NCI-H2196 (cell line): ENCODE measurements at regions not wholly inside any gene's neighbourhood (a gene's known extent, or its start where the extent isn't known, plus 50 kb on each side); places are given as distances from the start of the nearest gene placed in this dataset.

Experiments used
- DNase-seq: peaks from one replicate; lab custom pipeline; 2025; ENCODE audit not compliant: unreplicated experiment; lab: John Stamatoyannopoulos, UW

DNA sequence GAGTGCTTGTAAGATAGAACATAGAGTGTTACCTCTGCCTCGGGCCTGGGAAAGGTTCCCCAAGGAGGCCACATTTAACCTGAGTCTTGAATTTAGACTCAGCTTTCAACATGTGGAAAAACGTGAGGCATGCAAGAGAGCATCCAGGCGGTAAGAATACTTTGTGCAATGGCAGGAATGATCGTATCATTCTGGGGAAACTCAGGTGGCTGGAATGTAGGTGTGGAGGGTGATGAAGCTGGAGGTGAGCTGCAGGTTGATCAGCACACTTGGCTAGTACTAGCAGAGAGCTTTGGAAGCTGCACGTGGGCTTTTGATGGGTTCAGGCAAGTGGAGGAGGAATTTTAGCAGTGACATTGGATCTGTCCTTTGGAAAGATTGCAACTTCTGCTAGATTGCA is 270.3 kb upstream of the RAG2 start:
- no peak for DNase-seq

DNA sequence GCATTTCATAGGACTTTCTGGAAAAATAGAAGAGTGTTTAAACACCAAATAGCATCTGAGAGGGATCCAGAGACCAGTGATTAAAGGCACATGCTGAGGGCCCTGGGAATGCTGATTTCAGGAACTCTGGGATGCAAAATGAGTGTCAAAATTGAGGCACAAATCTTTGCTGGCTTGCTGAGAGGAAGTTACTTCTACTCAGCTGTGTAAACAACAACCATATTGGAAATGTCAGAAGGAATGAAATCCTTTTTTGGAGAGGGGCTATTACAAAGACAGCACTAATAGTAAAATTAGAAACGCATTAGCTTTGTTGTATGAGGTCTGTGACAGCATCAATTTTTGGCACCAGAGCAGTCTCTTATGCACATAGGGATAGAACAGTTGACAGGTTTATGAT is 267.8 kb upstream of the RAG2 start:
- no peak for DNase-seq

DNA sequence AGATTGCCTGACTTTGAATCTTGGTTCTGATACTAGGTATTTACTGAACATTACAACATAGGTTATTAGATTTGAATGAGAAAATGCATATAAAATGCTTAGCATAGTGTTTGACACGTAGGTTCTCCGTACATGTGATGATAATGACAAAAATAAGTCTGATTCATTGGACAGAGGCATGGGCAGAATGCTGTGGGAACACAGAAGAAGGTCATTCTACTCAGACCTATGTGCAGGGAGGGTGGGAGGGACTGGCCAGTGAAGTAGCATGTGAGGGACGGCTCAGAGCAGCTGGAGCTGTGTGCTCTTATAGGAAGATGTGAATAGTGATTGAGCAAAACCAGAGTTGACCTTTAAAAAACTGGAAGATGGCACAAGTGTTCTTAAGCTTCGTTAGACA is 256.8 kb upstream of the RAG2 start:
- no peak for DNase-seq

DNA sequence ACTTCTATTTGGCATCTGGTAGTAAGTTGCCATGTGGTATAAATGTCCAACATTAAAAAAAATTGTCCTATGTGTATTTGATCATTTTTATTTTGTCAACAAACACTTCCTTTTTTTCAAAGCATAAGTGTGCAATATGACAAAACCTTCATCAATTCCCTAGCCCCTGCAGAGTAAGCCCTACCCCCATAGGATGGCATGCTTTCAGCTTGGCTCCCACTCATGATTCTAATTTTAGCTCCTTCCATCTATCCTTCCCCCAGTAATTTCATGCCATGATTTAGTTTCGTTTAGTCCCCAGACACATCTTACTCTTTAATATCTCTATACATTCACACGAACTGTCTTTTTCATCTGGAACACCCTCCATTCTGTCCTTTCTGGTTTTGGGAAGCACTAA is 250.6 kb upstream of the RAG2 start:
- no peak for DNase-seq

DNA sequence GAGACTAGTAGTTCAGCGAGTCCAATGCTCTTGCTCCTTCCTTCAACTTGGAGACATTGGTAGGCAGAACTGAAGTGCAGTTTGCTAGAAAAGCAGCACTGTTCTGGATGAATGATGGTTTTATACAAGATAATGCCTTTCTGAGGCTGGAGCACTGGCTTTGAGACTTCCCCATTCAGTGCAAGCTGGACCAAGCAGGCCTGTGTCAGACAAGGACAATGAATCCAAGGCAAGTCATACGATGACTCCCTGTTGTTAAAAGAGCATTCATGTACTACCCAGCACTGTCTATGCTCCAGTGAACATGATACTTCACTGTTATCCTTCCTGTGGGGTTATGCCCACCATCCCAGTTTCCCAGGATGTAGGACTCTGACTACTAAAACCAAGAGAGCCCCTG is 242.3 kb upstream of the RAG2 start:
- no peak for DNase-seq

DNA sequence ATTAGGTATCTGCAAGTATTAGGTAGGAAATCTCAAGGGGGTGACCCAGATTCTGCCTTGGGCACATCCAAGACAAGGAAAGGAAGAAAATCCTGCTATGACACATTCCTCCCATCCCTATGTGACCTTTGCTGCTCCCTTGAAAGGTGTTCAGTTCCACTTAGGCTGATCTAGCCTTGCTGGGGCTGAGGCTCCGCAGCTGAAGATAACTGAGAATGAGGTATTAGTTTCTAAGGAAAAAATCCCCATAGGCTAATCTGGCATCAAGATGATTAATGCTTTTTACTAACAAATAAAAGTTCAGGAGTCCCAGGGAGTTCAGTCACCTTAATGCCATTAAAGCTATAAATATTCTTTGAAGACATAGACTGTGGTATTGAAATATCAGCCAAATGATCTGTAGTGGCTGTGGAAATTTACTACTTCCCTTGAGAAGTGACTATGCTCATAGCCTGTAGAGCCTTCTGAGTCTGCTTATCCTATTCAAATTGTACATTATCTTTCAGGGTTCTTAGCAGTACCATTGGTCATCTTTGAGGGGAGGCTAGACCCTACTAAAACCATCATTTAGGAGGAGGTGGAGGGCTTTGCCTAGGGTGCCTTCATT is 239.9 kb upstream of the RAG2 start:
- DNase-seq = no peak

DNA sequence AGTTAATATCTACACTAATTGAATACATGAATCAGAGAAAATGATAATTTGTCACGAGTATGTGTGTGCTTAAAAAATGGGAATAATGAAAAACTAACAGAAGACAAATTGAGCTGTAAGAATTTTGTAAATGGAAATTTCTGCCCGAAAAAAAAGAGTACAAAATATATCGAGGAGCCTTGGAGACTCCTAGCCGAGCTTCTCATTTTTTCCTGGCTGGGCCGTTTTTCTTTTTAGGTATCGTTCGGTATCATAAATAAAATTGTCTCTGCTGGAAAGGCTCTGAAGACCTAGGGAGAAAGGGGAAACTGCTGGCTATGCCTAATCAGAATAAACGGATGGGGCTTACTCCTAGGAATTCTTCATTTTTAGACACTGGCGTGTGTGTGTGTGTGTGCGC is 227.2 kb upstream of the RAG2 start:
- DNase-seq = no peak

DNA sequence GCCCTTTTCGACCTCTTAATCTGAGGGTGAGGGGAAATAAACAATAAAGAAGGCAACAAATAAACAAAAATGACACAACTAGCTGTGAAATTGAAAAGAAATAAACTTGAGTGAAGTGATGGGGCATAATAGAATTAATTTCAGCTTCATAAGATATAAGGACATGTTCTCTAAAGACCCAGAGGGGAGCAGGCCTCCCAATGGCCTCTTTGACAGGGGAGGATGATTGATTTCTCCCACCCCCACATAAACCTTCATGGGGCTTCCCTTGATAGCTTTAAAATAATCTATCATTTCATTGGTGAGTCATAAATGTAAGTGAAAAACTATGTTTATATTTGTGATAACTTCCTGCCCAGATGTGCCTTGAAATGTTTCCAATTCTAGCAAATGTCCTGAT is 226.3 kb upstream of the RAG2 start:
- no peak for DNase-seq

DNA sequence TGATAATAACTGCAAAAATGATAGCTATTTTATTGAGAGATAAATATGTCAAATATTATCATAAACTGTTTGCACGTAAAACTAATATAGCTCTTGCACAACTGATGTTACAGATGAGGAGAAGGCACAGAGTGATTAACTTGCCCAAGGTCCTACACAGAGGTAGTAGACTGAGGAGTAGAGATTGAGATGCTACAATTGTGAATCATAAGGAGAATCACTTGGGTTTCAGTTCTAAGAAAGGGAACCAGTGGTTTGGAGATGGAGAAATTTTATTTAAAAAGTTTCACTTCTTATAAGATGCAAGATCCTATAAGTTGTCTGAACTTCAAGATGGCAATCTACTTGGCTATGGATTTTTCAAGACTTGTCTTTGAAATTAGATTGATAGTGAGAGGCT is 224.8 kb upstream of the RAG2 start:
- no peak for DNase-seq

DNA sequence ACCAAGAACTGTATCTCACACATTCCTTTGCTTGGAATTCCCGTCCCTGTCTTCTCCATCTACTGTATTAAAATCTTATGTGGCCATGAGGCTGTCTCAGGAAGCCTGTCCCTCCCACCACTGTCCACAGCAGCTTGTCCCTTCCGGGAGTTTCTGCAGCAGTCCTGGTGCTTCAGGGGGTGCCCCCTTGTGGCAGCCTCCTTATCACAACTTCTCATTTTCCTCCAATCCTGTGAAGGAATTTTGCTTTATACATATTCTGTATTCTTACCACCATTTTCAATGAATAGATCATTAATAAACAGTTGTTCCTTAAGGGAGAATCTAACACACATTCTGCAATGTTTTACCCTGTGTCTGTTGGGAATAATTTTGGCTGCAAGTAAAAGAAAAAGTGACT is 220.4 kb upstream of the RAG2 start:
- no peak for DNase-seq

DNA sequence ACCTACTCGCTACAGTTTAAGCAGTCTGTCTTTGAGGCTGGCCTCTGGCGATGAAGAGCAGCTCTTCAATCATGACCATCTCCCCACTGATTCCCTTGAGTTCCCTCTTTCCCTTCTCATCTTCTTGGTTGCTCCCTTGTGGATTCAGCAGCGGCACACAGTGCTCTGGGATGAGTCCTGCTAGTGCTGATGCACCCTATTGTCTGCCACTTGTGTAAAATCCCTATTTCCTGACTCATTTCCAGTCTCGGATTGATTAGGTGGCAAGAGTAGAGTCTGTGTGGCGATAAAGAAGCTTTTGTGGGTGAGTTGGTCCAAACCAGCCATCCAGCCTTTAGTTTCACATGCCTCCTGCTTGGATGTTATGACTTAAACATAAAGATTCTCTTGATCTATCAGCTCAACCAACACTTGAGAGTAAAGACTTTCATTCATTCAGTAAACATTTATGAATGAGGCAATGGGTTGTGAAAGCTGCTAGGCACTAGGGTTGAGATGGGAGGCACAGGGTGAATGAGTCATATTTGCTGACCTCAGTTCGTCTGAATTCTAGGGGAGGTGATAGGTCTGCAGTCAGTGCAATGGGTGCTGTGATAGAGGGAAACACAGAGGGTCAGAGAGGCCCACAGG is 219.4 kb upstream of the RAG2 start:
- DNase-seq = no peak

DNA sequence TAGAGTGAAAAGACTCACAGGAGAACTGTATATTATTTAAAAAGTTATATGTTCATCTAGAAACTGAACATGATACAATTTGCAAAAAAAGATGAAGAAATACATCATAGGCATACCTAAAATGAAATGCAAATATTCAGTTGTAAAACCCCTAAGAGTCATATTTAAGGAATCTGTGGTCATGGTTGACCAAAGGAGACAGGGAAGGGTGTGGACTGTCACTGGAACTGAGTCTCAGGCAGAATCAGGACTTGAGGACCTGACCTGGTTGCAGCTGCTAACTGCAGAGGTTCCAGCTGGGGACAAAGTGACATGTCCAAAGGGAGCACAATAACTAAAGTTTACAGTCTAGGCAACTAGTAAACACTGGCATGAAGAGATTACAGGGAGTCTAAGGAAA is 211.3 kb upstream of the RAG2 start:
- no peak for DNase-seq

DNA sequence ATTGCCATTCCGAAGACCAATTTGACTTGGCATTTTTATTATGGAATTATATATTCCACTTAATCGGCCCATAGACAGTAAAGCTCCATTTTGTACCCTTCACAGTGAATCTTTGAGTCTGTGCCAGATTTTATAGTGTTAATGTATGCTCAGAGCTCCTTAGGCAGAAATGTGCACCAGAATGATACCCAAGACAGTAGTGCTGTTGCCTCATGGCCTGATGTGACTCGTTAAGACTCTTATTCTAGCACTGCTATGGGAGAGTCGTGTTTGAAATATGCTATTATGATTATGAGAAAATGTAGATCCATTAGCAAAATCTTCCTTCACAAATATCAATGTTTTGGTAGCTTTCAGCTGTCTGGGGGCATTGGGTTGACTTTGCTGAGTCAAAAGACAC is 209.8 kb upstream of the RAG2 start:
- no peak for DNase-seq

DNA sequence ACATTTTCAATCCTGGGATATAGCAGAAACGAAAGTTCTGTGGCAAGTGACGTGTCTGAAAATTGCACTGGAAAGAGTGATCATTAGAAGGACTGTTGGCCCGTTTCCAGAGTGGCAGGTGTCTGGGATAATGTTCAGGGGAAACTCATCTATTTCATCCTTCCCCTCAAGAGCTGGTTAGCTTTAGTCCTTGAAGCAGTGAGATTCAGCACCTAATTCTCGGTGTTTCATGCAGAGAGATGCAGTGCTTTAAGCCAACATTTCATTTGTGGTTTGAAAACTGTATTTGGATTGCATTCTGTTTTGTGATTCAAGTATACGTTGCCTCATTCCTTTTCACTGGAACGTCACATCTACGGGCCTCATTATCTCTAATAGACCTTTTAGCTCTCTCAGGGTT is 205.0 kb upstream of the RAG2 start:
- no peak for DNase-seq

DNA sequence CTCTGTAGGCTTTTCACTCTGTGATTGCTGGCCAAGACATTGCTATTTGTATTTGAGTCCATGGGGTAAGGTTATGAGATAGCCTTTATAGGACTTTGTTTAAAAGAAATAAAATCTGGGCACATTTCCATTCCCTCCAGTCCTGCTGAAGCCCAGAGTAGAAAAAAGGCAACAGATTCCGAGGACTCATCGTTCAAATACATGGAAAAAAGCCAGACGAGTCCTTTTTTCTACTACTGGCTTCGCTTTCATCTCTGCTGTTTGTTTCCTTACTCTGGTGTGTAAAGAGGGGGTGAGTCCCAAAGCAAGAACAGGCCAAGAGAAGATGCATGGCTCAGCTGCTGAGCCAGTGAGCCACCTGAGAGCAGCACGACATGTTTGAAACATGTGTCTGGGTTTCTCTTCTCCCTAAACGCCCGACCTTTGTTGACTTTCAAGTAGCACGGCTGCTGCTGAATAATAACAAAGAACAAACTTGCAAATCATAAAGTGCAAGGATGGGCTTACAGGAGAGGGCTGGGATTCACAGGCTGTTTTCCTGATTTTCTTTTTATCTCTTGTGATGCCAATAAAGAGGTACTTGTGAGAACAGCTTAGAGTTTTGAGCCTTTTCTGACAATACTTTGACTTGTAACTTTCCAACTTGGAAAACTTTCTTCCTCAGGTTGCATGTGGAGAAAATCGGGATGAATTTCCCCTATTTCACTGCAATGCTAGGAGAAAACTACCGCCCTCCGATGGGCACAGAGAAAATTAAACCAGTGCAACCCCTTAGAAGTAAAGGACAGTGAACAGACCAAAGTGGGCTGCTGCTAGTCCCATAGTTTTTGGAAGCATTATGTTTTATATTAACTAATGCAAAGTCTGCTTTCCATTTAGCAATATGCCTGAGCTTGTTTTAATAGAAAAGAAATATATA is 195.2 kb upstream of the RAG2 start:
- no peak for DNase-seq

DNA sequence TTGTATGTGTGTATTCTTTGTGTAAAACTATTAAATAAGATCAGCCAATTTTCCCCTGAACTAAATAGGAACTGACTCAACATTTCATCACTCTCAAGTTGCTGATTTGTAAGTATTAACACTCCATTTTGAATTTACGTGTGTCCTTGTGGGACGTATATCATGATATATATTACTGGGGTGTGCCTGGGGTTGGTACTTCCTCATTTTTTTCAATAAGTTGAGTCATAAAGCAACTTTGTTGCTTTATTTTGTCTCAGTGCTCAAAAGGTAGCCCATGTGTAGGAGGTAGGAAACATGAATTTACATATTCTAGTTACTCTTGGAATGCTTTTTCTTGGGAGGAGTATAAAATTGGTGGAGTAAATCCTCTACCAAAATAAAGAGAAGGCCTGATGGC is 193.9 kb upstream of the RAG2 start:
- no peak for DNase-seq

DNA sequence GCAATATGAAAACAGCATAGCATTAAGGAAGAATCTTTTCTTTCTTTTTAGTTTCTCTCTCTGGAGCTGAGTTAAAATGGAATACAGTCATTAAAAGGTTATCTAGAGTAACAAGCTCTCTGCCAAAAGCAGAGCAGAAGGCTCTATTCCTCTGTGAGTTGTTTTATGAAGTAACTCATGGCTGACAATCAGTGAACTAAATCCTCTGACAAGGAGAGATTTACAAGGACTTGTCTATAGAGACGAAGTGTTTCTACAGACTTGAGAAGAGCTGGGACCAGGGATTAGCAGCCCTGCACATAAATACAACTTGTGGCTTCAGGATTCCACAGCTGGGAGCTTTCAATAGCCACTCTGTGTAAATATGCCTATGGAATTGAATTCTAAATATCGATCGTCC is 192.5 kb upstream of the RAG2 start:
- DNase-seq = no peak

DNA sequence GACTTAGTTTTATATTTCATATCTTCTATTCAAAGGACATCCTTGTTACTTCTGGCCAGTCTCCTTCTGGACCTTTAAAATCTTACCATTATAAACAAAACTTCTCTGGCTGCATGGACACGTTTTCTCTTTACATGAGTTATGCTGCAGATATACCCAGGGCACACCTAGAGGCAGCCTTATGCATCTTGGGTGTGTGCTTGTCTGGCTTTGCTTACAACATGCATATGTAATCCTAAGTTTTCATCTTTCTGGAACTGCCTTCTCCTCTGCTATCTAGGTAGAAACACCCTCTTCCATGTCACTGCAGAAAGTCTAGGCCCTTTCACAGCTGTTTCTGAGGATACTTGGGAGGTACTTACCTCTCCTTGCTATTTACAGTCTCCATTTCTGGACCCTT is 185.8 kb upstream of the RAG2 start:
- no peak for DNase-seq

DNA sequence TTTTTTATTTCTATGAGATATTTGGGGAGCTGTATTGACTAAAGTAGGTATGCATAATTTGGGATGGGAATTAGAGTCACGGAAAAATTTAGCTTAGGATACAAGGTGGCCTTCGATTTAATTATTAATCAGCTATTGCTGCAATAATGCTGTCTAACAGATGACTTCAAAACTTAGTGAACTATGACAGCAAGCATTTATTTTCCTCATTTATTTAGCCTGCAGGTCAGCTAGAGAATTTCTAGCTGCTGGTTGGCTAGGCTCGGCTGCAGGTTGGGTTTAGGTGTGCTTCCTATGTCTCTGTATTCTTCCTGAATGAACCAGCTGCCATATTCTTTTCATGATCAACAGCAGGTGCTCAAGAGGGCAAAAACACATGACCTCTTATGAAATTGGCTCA is 181.8 kb upstream of the RAG2 start:
- DNase-seq = no peak

DNA sequence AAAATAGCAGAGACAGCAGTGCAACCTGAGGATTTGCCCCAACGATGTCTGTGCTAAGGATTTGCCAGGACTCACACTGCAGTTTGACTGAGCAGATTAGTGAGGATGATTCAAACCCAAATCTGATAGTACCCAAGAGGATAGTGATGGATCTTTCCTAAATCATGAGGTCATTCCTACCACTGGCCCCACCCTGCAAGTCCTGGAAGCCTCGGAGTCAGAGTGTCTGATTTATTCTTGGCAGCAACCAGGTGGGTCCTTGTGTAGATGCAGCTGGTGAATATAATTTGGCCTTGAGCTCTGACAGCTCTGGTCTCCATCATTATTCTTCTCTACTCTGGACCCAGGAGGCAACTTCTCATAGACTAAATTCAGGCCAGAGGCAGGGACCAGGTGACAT is 179.3 kb upstream of the RAG2 start:
- no peak for DNase-seq

DNA sequence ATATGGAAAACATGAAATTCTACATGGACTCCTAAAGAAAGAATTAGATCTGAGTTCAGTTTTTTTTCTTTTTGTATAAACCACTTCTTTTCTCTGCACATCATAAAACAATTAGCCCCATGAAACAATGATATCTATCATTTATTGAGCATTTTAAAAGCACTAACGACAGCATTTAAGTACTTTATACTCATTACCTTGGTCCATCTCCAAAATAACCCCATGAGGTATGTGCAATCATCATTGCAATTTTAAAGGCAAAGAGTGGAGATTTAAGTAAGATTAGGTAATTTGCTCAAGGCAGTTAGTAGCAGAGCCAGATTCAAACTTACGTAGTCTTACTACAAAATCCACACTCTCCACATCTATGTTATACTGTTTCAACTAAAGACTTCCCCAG is 177.7 kb upstream of the RAG2 start:
- DNase-seq = no peak

DNA sequence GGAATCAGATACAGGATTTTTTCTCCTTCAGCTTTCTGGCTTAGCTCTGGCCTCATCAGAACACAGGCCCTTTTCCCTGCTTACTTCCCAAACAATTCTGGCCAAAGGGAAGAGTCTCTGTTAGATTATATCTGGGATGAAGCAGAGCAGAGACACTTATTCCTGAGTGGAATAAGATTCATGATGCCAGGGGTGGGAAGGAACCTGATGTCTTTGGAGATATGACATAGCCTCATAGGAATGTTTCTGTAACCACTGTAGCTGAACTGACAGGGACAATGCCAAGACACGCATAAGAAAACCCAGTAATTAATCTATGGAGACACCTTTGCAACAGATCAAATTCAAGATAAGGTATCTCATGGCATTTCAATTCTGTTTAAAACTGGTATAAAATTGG is 177.1 kb upstream of the RAG2 start:
- DNase-seq = no peak
